H9 (cell line): ENCODE measurements at regions not wholly inside any gene's neighbourhood (a gene's known extent, or its start where the extent isn't known, plus 50 kb on each side); places are given as distances from the start of the nearest gene placed in this dataset.

Source experiments
- DNase-seq: peaks from one replicate; pipeline ENCODE4 v3.0.0-alpha.2; 2017
- H2AFZ ChIP-seq: one replicate; pipeline ENCODE4 v1.6.1; 2013; ENCODE audit warnings: mild to moderate bottlenecking, low read length, control low read depth, moderate library complexity
- H2AK5ac ChIP-seq: 2 replicates; pipeline ENCODE4 v1.6.1; 2013; ENCODE audit warnings: low read length, control low read depth, mixed read lengths; ENCODE audit not compliant: insufficient read length
- H2BK120ac ChIP-seq: one replicate; pipeline ENCODE4 v1.6.1; 2013; ENCODE audit warnings: low read depth, mild to moderate bottlenecking, low read length, control low read depth, inconsistent platforms; ENCODE audit not compliant: poor library complexity, severe bottlenecking
- H2BK12ac ChIP-seq: 2 replicates; pipeline ENCODE4 v1.6.1; 2013; ENCODE audit warnings: low read length, control low read depth, mixed read lengths, low read depth; ENCODE audit not compliant: insufficient read length
- H2BK15ac ChIP-seq: 2 replicates; pipeline ENCODE4 v1.6.1; 2013; ENCODE audit warnings: low read depth, low read length, control low read depth
- H2BK20ac ChIP-seq: one replicate; pipeline ENCODE4 v1.6.1; 2013; ENCODE audit warnings: low read depth, mild to moderate bottlenecking, low read length, control low read depth, inconsistent platforms; ENCODE audit not compliant: poor library complexity, severe bottlenecking
- H2BK5ac ChIP-seq: 2 replicates; pipeline ENCODE4 v1.6.1; 2013; ENCODE audit warnings: low read length, control low read depth, mixed read lengths; ENCODE audit not compliant: insufficient read length
- H3K14ac ChIP-seq: 2 replicates; pipeline ENCODE4 v1.6.1; 2013; ENCODE audit warnings: low read length, control low read depth; ENCODE audit not compliant: insufficient read depth
- H3K18ac ChIP-seq: 2 replicates; pipeline ENCODE4 v1.6.1; 2013; ENCODE audit warnings: low read depth, mild to moderate bottlenecking, mixed read lengths, low read length, control low read depth; ENCODE audit not compliant: insufficient read length
- H3K23ac ChIP-seq: 2 replicates; pipeline ENCODE4 v1.6.1; 2013; ENCODE audit warnings: low read length, control low read depth, mixed read lengths, low read depth; ENCODE audit not compliant: insufficient read length
- H3K23me2 ChIP-seq: 2 replicates; pipeline ENCODE4 v1.6.1; 2013; ENCODE audit warnings: low read depth, mild to moderate bottlenecking, mixed read lengths, low read length, control low read depth; ENCODE audit not compliant: insufficient read length, poor library complexity, severe bottlenecking
- H3K27ac ChIP-seq: 2 replicates; pipeline ENCODE4 v1.5.1; 2013; ENCODE audit warnings: low read length, control low read depth, mixed read lengths, low read depth; ENCODE audit not compliant: insufficient read length
- H3K27me3 ChIP-seq: 2 replicates; pipeline ENCODE4 v1.6.1; 2013; ENCODE audit warnings: low read length, control low read depth, inconsistent platforms; ENCODE audit not compliant: insufficient read depth
- H3K4ac ChIP-seq: 2 replicates; pipeline ENCODE4 v1.6.1; 2013; ENCODE audit warnings: low read depth, mild to moderate bottlenecking, control low read depth, inconsistent platforms, low read length, moderate library complexity
- H3K4me1 ChIP-seq: 2 replicates; pipeline ENCODE4 v1.6.1; 2013; ENCODE audit warnings: low read length, control low read depth, inconsistent platforms; ENCODE audit not compliant: insufficient read depth
- H3K4me2 ChIP-seq: 2 replicates; pipeline ENCODE4 v1.6.1; 2013; ENCODE audit warnings: low read length, control low read depth, mixed read lengths; ENCODE audit not compliant: insufficient read length, insufficient read depth
- H3K56ac ChIP-seq: 2 replicates; pipeline ENCODE4 v1.6.1; 2013; ENCODE audit warnings: low read depth, mild to moderate bottlenecking, mixed read lengths, low read length, control low read depth; ENCODE audit not compliant: insufficient read length
- H3K79me1 ChIP-seq: 2 replicates; pipeline ENCODE4 v1.6.1; 2013; ENCODE audit warnings: low read depth, mild to moderate bottlenecking, moderate library complexity, low read length, control low read depth, inconsistent platforms; ENCODE audit not compliant: insufficient read depth, poor library complexity, severe bottlenecking
- H3K79me2 ChIP-seq: 2 replicates; pipeline ENCODE4 v1.6.1; 2013; ENCODE audit warnings: low read length, control low read depth, inconsistent platforms; ENCODE audit not compliant: insufficient read depth
- H3K9ac ChIP-seq: 2 replicates; pipeline ENCODE4 v1.6.1; 2013; ENCODE audit warnings: low read length, control low read depth, mixed read lengths; ENCODE audit not compliant: insufficient read length; ENCODE audit errors: extremely low read depth
- H3K9me3 ChIP-seq: one replicate; pipeline ENCODE4 v1.6.1; 2013; ENCODE audit warnings: low read depth, low read length, inconsistent platforms; ENCODE audit not compliant: control insufficient read depth
- H3T11ph ChIP-seq: one replicate; pipeline ENCODE4 v1.6.1; 2013; ENCODE audit warnings: mild to moderate bottlenecking, low read length, control low read depth, inconsistent platforms
- H4K20me1 ChIP-seq: one replicate; pipeline ENCODE4 v1.6.1; 2013; ENCODE audit not compliant: control insufficient read depth, insufficient read length, insufficient read depth
- H4K5ac ChIP-seq: 2 replicates; pipeline ENCODE4 v1.6.1; 2013; ENCODE audit warnings: low read depth, mild to moderate bottlenecking, mixed read lengths, low read length, control low read depth; ENCODE audit not compliant: insufficient read length
- H4K8ac ChIP-seq: replicated peaks from 2 replicates; pipeline ENCODE4 v1.6.1; 2013; ENCODE audit warnings: low read length, control low read depth, mixed read lengths, low read depth; ENCODE audit not compliant: insufficient read length
- H4K91ac ChIP-seq: 2 replicates; pipeline ENCODE4 v1.6.1; 2013; ENCODE audit warnings: low read depth, mild to moderate bottlenecking, moderate library complexity, mixed read lengths, low read length, control low read depth; ENCODE audit not compliant: insufficient read length
- H3K27ac Mint-ChIP-seq, 3 experiments: 2 replicates in 2 of 3; 3 replicates in 1 of 3; pipeline ENCODE4 v1.8.0; 2020 to 2021; ENCODE audit warnings: mixed read lengths in 3 of 3, mild to moderate bottlenecking in 1 of 3, moderate library complexity in 1 of 3
- H3K27me3 Mint-ChIP-seq: 2 replicates; pipeline ENCODE4 v1.8.0; 2021; ENCODE audit warnings: low read depth, mild to moderate bottlenecking, moderate library complexity, mixed read lengths
- H3K36me3 Mint-ChIP-seq, 3 experiments: 2 replicates in 2 of 3; 3 replicates in 1 of 3; pipeline ENCODE4 v1.8.0; 2020 to 2021; ENCODE audit warnings: low read depth in 3 of 3, mixed read lengths in 3 of 3; ENCODE audit not compliant: insufficient read depth in 1 of 3
- H3K4me1 Mint-ChIP-seq, 2 experiments: 2 replicates each; pipeline ENCODE4 v1.8.0; 2020; ENCODE audit warnings: mixed read lengths in 2 of 2
- H3K4me3 Mint-ChIP-seq, 2 experiments: 2 replicates in 1 of 2; 3 replicates in 1 of 2; pipeline ENCODE4 v1.8.0; 2020 to 2021; ENCODE audit warnings: mild to moderate bottlenecking in 2 of 2, mixed read lengths in 2 of 2, moderate library complexity in 1 of 2
- H3K9me3 Mint-ChIP-seq, 2 experiments: 2 replicates in 1 of 2; 3 replicates in 1 of 2; pipeline ENCODE4 v1.8.0; 2020; ENCODE audit warnings: mild to moderate bottlenecking in 2 of 2, mixed read lengths in 2 of 2, moderate library complexity in 1 of 2
- CTCF ChIP-seq: fragments of 200-600 bp; sonication (generic); conservative IDR thresholded peaks from 3 replicates; pipeline ENCODE4 v1.8.0; 2021; ENCODE audit warnings: antibody characterized with exemption, mild to moderate bottlenecking
- WGBS: extraction: QIAGEN DNeasy Blood & Tissue Kit; methylation state at CpG from one replicate; pipeline ENCODE4 v1.1.7; 2013; ENCODE audit warnings: missing lambda C conversion rate, low lambda C conversion rate, mixed read lengths; ENCODE audit not compliant: insufficient read length; ENCODE audit errors: extremely low coverage; 5-methylcytosine and 5-hydroxymethylcytosine counted together

DNA sequence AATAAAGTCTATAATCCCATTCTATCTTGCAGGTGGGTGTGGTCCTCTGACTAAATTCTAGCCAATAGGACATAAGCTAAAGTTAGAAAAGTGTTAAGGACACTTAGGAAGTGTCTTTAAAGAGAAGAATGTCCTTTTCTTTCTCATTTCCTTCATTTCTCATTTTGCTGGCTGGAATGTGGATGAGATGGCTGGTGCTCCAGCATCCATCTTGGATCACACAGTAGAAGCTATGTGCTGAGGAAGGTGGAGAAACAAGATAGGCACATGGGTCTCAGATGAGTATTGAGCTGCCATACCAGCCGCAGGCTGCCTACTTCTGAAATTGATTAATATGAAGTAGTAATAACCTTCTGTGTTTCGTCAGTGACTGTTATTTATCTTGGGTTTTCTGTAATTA lies 289.0 kb downstream of the LRFN2 start:
- Mint-ChIP-seq H3K27ac (no peak overlapping the region), H3K9me3 (peaks cover 0 to 2% of the 10 kb centered on the region in 2 experiments; a peak in 2 of 5 replicates), H3K4me1 (peaks cover 8 to 11% of the 10 kb centered on the region in 2 experiments), H3K4me3 (no peak overlapping the region), H3K27me3 (peaks cover 2% of the 10 kb centered on the region; the same call in 1 of the 2 replicates), H3K36me3 (no peaks in the 10 kb centered on the region; a peak in 2 of 7 replicates)
- H3K4ac ChIP-seq: no peak overlapping the region
- no peaks in the 10 kb centered on the region for H3K9me3 ChIP-seq
- no peak overlapping the region for H3K23ac ChIP-seq
- no peak overlapping the region for H2AK5ac ChIP-seq
- no peak overlapping the region for H4K8ac ChIP-seq
- no peak overlapping the region for H3K9ac ChIP-seq
- no peak overlapping the region for H3K4me2 ChIP-seq
- no peaks in the 10 kb centered on the region; the same call in 1 of the 2 replicates for H3K79me2 ChIP-seq
- TF ChIP-seq CTCF: no peak
- no peak overlapping the region for H2BK5ac ChIP-seq
- DNase-seq: no peak
- H3K27ac ChIP-seq: no peak overlapping the region
- H3K18ac ChIP-seq: no peak overlapping the region
- H2BK15ac ChIP-seq: no peak overlapping the region
- H3T11ph ChIP-seq: no peak overlapping the region
- no CpG with 5 or more reads among the region's 2 CpGs for WGBS
- H3K4me1 ChIP-seq: peaks cover under 1% of the 10 kb centered on the region; the same call in 1 of the 2 replicates
- H2BK12ac ChIP-seq: no peak overlapping the region
- no peaks in the 10 kb centered on the region for H4K20me1 ChIP-seq
- no peaks in the 10 kb centered on the region for H3K79me1 ChIP-seq
- no peak overlapping the region for H2BK120ac ChIP-seq
- no peak overlapping the region for H4K5ac ChIP-seq
- no peaks in the 10 kb centered on the region for H3K27me3 ChIP-seq
- H4K91ac ChIP-seq: no peak overlapping the region
- H3K14ac ChIP-seq: no peak overlapping the region
- no peak overlapping the region for H2AFZ ChIP-seq
- H3K56ac ChIP-seq: no peak overlapping the region
- H2BK20ac ChIP-seq: no peak overlapping the region
- no peaks in the 10 kb centered on the region for H3K23me2 ChIP-seq
